Psoas muscle (tissue), 7 donors: ENCODE measurements at regions not wholly inside any gene's neighbourhood (a gene's known extent, or its start where the extent isn't known, plus 50 kb on each side); places are given as distances from the start of the nearest gene placed in this dataset.

Experiments used
- ATAC-seq, 4 donors: fragments of 200-7000 bp; cut with Tn5 transposase; one replicate each; pipeline ENCODE4 v1.9.1; 2020; ENCODE audit warnings: moderate library complexity in 3 of 4, mild to moderate bottlenecking in 2 of 4
- DNase-seq, 2 donors: peaks; one replicate each; pipeline ENCODE4 v3.0.0-alpha.2; 2020
- H3K27ac ChIP-seq: fragments of 200-600 bp; one replicate; pipeline ENCODE4 v1.8.0; 2022
- H3K27me3 ChIP-seq, 3 donors: fragments of 200-600 bp in 1 of 3; one replicate each; pipeline versions ENCODE4 v1.6.1 to v1.8.0; 2013 to 2022; ENCODE audit warnings: low read length in 2 of 3, mild to moderate bottlenecking in 2 of 3, moderate library complexity in 1 of 3; ENCODE audit not compliant: insufficient read depth in 3 of 3
- H3K36me3 ChIP-seq, 2 donors: fragments of 200-600 bp in 1 of 2; one replicate each; pipeline versions ENCODE4 v1.6.1 to v1.8.0; 2013 to 2022; ENCODE audit warnings: low read depth in 1 of 2, mild to moderate bottlenecking in 1 of 2, moderate library complexity in 1 of 2; ENCODE audit not compliant: insufficient read depth in 1 of 2
- H3K4me1 ChIP-seq: fragments of 200-600 bp; one replicate; pipeline ENCODE4 v1.8.0; 2022
- H3K4me3 ChIP-seq: fragments of 200-600 bp; one replicate; pipeline ENCODE4 v1.8.0; 2022; ENCODE audit warnings: mild to moderate bottlenecking
- H3K9me3 ChIP-seq: fragments of 200-600 bp; one replicate; pipeline ENCODE4 v1.8.0; 2022
- WGBS, 3 donors: extraction: QIAGEN DNeasy Blood & Tissue Kit; methylation state at CpG; one replicate each; pipeline versions ENCODE4 v1.1.6 to v1.1.7; 2013; 5-methylcytosine and 5-hydroxymethylcytosine counted together
- intact Hi-C, 2 donors: fragments of 100-400 bp; cut with DNase I; formaldehyde crosslinking; loops; one replicate each; pipeline versions ENCODE4 v1.11.0 to v1.14.2; 2022
- TF ChIP-seq, protein P1 (sequence below): fragments of 200-600 bp; IDR thresholded peaks from one replicate; pipeline ENCODE4 v1.8.0; 2022; ENCODE audit warnings: antibody characterized with exemption
- donor health status: healthy with polysubstance abuse.
- donor health status: DM: no; HTN: no; CAD: no; lungs with moderate emphysema.
- donor health status: Bipolar disorder and iron deficiency.
- donor health status: healthy.
- donor health status: DM: yes; HTN: yes; CAD: no.
- donor health status: DM: no; HTN: no; CAD: no.
- donor health status: DM: yes; HTN: yes; CAD: no.

DNA sequence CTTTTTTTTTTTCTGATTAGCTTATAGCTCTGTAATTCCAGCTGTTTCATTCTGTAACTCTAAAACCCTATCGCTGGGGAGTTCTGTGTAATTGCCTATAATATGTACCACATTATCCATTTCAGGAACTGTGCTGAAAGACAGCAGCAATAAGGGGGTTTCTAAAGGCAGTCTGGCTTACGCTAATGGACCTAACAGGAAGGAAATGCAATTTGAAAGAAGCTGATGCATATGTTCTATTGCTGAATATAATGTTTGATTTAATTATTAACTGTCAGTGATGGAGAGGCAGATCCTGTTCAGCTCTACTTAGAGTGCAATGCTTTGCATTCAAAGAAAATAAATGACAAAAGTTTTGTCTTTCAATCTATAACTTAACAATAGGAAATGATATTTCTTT is 209.4 kb upstream of the SNX7 start:
- ATAC-seq (no peak), DNase-seq (no peak)
- WGBS, 3 donors: 29 to 33% (median 31%) methylated on average over 2 of the region's 2 CpGs
- intact Hi-C loops: no loop called here
- peaks cover 0 to 3% (median 2%) of the 10 kb centered on the region in 3 donors for H3K27me3 ChIP-seq
- no peaks in the 10 kb centered on the region for H3K36me3 ChIP-seq
- no peak overlapping the region for H3K27ac ChIP-seq
- TF ChIP-seq, protein P1, sequence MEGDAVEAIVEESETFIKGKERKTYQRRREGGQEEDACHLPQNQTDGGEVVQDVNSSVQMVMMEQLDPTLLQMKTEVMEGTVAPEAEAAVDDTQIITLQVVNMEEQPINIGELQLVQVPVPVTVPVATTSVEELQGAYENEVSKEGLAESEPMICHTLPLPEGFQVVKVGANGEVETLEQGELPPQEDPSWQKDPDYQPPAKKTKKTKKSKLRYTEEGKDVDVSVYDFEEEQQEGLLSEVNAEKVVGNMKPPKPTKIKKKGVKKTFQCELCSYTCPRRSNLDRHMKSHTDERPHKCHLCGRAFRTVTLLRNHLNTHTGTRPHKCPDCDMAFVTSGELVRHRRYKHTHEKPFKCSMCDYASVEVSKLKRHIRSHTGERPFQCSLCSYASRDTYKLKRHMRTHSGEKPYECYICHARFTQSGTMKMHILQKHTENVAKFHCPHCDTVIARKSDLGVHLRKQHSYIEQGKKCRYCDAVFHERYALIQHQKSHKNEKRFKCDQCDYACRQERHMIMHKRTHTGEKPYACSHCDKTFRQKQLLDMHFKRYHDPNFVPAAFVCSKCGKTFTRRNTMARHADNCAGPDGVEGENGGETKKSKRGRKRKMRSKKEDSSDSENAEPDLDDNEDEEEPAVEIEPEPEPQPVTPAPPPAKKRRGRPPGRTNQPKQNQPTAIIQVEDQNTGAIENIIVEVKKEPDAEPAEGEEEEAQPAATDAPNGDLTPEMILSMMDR: no peak
- no peaks in the 10 kb centered on the region for H3K4me1 ChIP-seq
- H3K4me3 ChIP-seq: no peak overlapping the region
- no peaks in the 10 kb centered on the region for H3K9me3 ChIP-seq

DNA sequence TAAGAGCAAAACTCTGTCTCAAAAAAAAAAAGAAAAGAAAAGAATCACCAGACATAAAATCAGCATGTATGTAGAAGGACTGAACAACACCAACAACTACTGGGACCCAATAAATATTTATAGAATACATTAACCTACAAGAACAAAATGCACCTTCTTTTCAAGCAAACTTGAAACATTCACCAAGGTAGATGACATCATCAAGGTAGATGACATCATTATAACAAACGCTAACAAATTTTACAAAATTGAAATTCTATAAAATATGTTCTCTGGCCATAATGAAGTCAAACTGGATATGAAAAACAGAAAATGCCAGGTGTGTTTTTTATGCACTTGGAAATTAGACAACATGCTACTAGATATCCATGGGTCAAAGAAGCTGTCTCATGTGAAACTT is 220.2 kb upstream of the SNX7 start:
- DNase-seq: no peak
- intact Hi-C loops: no loop called here
- ATAC-seq: no peak
- no peaks in the 10 kb centered on the region for H3K9me3 ChIP-seq
- TF ChIP-seq, protein P1: no peak
- no peaks in the 10 kb centered on the region for H3K27me3 ChIP-seq
- 87 to 96% (median 91%) methylated on average over 1 of the region's 1 CpG for WGBS, 3 donors
- no peaks in the 10 kb centered on the region for H3K36me3 ChIP-seq
- no peaks in the 10 kb centered on the region for H3K4me1 ChIP-seq
- H3K27ac ChIP-seq: no peak overlapping the region
- H3K4me3 ChIP-seq: no peak overlapping the region

DNA sequence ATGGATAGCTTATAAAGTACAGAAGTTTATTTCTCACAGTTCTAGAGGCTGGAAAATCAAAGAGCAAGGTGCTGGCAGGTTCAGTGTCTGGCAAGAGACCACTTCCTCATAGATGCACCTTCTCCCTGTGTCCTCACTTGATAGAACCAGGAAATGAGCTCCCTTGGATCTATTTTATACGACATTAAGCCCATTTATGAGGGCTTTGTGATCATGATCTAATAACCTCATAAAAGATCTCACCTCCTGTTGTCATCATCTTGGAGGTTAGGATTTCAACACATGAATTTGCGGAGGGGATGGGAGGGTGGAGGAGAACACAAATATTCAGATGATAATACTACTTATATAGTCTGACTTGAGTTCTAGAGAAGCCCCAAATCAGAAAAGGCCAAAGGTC is 222.1 kb upstream of the SNX7 start:
- no peak overlapping the region for H3K27ac ChIP-seq
- intact Hi-C loops: no loop called here
- no peak for DNase-seq
- no peak for ATAC-seq
- no peaks in the 10 kb centered on the region for H3K4me1 ChIP-seq
- TF ChIP-seq, protein P1: no peak
- H3K9me3 ChIP-seq: no peaks in the 10 kb centered on the region
- H3K36me3 ChIP-seq: no peaks in the 10 kb centered on the region
- no peaks in the 10 kb centered on the region for H3K27me3 ChIP-seq
- H3K4me3 ChIP-seq: no peak overlapping the region
- WGBS, 3 donors: 78 to 92% (median 80%) methylated on average over 2 of the region's 2 CpGs

DNA sequence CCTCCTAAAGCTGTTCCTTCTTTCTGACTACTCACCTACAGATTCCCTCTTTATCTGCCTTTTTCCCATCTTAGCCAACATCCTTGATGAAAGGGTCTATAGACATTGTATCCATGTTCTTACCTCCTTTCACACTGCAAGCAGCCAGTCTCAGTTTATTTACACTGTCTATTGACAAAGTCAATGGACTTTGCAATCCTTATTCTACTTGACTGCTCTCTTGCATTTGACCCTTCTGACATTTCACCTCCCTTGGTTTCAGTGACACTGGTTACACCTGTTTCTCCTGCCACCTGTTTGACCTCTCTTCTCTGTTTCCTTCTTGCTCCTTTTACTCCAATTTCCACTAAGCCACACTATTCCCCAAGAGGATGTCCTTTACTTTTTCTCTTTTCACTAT is 224.0 kb upstream of the SNX7 start:
- Histone ChIP-seq H3K4me3 (no peak overlapping the region), H3K27ac (no peak overlapping the region), H3K9me3 (no peaks in the 10 kb centered on the region), H3K27me3 (no peaks in the 10 kb centered on the region), H3K36me3 (no peaks in the 10 kb centered on the region), H3K4me1 (no peaks in the 10 kb centered on the region)
- no peak for DNase-seq
- intact Hi-C loops: no loop called here
- TF ChIP-seq, protein P1: no peak
- ATAC-seq: no peak

DNA sequence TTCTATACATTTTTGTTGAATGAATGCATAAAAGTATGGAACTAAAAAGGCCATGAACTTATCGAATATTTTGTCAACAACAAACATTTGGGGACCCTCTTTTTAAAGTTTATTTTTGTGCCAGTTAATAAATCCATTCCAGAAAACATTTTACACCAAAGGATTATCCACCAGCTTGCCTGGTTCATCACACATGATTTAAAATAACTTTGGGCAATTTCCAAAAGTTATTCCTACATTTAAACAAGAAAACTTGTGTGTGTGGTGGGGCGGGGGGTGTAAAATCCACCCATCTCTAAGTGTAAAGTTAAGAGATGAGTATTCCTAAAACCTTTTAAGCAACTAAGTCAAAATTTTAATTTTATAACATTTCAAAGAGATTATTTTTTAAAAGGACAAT is 224.5 kb upstream of the SNX7 start:
- Histone ChIP-seq H3K36me3 (no peaks in the 10 kb centered on the region), H3K9me3 (no peaks in the 10 kb centered on the region), H3K4me3 (no peak overlapping the region), H3K4me1 (no peaks in the 10 kb centered on the region), H3K27ac (no peak overlapping the region), H3K27me3 (no peaks in the 10 kb centered on the region)
- ATAC-seq (no peak), DNase-seq (no peak)
- 65 to 70% (median 68%) methylated on average over 2 of the region's 2 CpGs for WGBS, 3 donors
- intact Hi-C loops: no loop called here
- TF ChIP-seq, protein P1: no peak
